ENCODE measurements at regions not wholly inside any gene's neighbourhood (a gene's known extent, or its start where the extent isn't known, plus 50 kb on each side); places are given as distances from the start of the nearest gene placed in this dataset.
A peak's percentile ranks its signal among the peaks of the same experiment; 100 is the strongest.
"Not testable (repeated sequence)": the region's sequence is repeated elsewhere in the genome, so short reads cannot be mapped to it uniquely, and the experiment has no call there.

- Histone ChIP-seq H3K9me3 (ENCODE audit: low read length) (no peaks in the 10 kb centered on the region), H3K27me3 (ENCODE audit: low read length) (no peaks in the 10 kb centered on the region), H3K27ac (ENCODE audit: low read length) (peak overlapping the region; percentile 51), H3K79me2 (ENCODE audit: low read length) (no peaks in the 10 kb centered on the region), H3K4me2 (ENCODE audit: low read length) (peak overlapping the region; percentile 43), H3K4me1 (ENCODE audit: insufficient read depth, low read length) (peaks cover 29% of the 10 kb centered on the region), H2AFZ (ENCODE audit: low read length) (no peak overlapping the region), H3K9me2 (replicated peaks; ENCODE audit: low read length) (no peaks in the 10 kb centered on the region), H3K4me3 (ENCODE audit: low read length) (no peak overlapping the region; the same call in 1 of the 2 replicates), H3K9ac (ENCODE audit: low read length) (no peak overlapping the region), H3K36me3 (ENCODE audit: low read depth, low read length) (no peaks in the 10 kb centered on the region), H3F3A (ENCODE audit: low read length, unreplicated experiment) (peaks cover 3% of the 10 kb centered on the region), H4K20me1 (ENCODE audit: low read length) (no peaks in the 10 kb centered on the region)
- POLR2A ChIA-PET (ENCODE audit: unreplicated experiment): no interaction called here
- BruUV-seq (replicated peaks): no TSS peak
- intact Hi-C loops (cut with micrococcal nuclease): loop anchor here (5.0 kb wide), 2 partner anchors 83 to 178 kb away; no protein-coding TSS in a partner anchor
- TF ChIP-seq EZH2 (IDR thresholded peaks at IDR 0.05; ENCODE audit: low read length, unreplicated experiment) (no peak), CTCF (conservative IDR thresholded peaks at IDR 0.05; ENCODE audit: low read depth, low read length) (no peak), EZH2phosphoT487 (IDR thresholded peaks at IDR 0.05; ENCODE audit: borderline replicate concordance, low read length) (no peak)
- ATAC-seq (peak; percentile 66), DNase-seq (peak; percentile 82)
- CTCF ChIA-PET: no interaction called here
Observed at GRCh38 chr5:110884005-110884404, 145.2 kb downstream of the SLC25A46 start.

- H4K20me1 ChIP-seq (ENCODE audit: low read length); BruUV-seq (replicated peaks); H3K4me2 ChIP-seq (ENCODE audit: low read length); DNase-seq; H3K36me3 ChIP-seq (ENCODE audit: low read depth, low read length); intact Hi-C loops (cut with micrococcal nuclease); H2AFZ ChIP-seq (ENCODE audit: low read length); H3F3A ChIP-seq (ENCODE audit: low read length, unreplicated experiment); H3K9me3 ChIP-seq (ENCODE audit: low read length); ATAC-seq; H3K27ac ChIP-seq (ENCODE audit: low read length); H3K79me2 ChIP-seq (ENCODE audit: low read length); H3K27me3 ChIP-seq (ENCODE audit: low read length); POLR2A ChIA-PET (ENCODE audit: unreplicated experiment); H3K9me2 ChIP-seq (replicated peaks; ENCODE audit: low read length); H3K4me3 ChIP-seq (ENCODE audit: low read length); CTCF ChIA-PET; H3K9ac ChIP-seq (ENCODE audit: low read length): not testable (repeated sequence)
- peaks cover 17% of the 10 kb centered on the region for H3K4me1 ChIP-seq (ENCODE audit: insufficient read depth, low read length)
Observed at GRCh38 chr5:110887170-110887569, 148.4 kb downstream of the SLC25A46 start.

GRCh38 chr5:110893854-110894483 lies 155.2 kb downstream of the SLC25A46 start:
- H3K79me2 ChIP-seq (ENCODE audit: low read length); H3F3A ChIP-seq (ENCODE audit: low read length, unreplicated experiment); BruUV-seq (replicated peaks); DNase-seq; H3K36me3 ChIP-seq (ENCODE audit: low read depth, low read length); H3K4me1 ChIP-seq (ENCODE audit: insufficient read depth, low read length); CTCF ChIA-PET; H3K27ac ChIP-seq (ENCODE audit: low read length); H3K27me3 ChIP-seq (ENCODE audit: low read length); POLR2A ChIA-PET (ENCODE audit: unreplicated experiment); H3K4me2 ChIP-seq (ENCODE audit: low read length); H4K20me1 ChIP-seq (ENCODE audit: low read length); H3K9ac ChIP-seq (ENCODE audit: low read length); ATAC-seq; H3K9me2 ChIP-seq (replicated peaks; ENCODE audit: low read length); intact Hi-C loops (cut with micrococcal nuclease); H3K4me3 ChIP-seq (ENCODE audit: low read length); H3K9me3 ChIP-seq (ENCODE audit: low read length); H2AFZ ChIP-seq (ENCODE audit: low read length): not testable (repeated sequence)

- BruUV-seq (replicated peaks): no TSS peak
- Histone ChIP-seq H2AFZ (ENCODE audit: low read length) (no peak overlapping the region), H3K27me3 (ENCODE audit: low read length) (no peaks in the 10 kb centered on the region), H3K9ac (ENCODE audit: low read length) (no peak overlapping the region), H3K4me3 (ENCODE audit: low read length) (no peak overlapping the region), H3K4me1 (ENCODE audit: insufficient read depth, low read length) (peaks cover 12% of the 10 kb centered on the region), H3K79me2 (ENCODE audit: low read length) (no peaks in the 10 kb centered on the region), H4K20me1 (ENCODE audit: low read length) (no peaks in the 10 kb centered on the region), H3K9me3 (ENCODE audit: low read length) (no peaks in the 10 kb centered on the region), H3K36me3 (ENCODE audit: low read depth, low read length) (no peaks in the 10 kb centered on the region), H3K9me2 (replicated peaks; ENCODE audit: low read length) (no peaks in the 10 kb centered on the region), H3F3A (ENCODE audit: low read length, unreplicated experiment) (no peaks in the 10 kb centered on the region), H3K4me2 (ENCODE audit: low read length) (no peak overlapping the region), H3K27ac (ENCODE audit: low read length) (no peak overlapping the region)
- CTCF ChIA-PET: no interaction called here
- intact Hi-C loops (cut with micrococcal nuclease): no loop called here
- TF ChIP-seq EZH2 (IDR thresholded peaks at IDR 0.05; ENCODE audit: low read length, unreplicated experiment) (no peak), EZH2phosphoT487 (IDR thresholded peaks at IDR 0.05; ENCODE audit: borderline replicate concordance, low read length) (no peak), CTCF (conservative IDR thresholded peaks at IDR 0.05; ENCODE audit: low read depth, low read length) (no peak)
- no peak for DNase-seq
- ATAC-seq: no peak
- POLR2A ChIA-PET (ENCODE audit: unreplicated experiment): no interaction called here
Observed at GRCh38 chr5:110894805-110895204, 156.0 kb downstream of the SLC25A46 start.
